Smooth muscle cell (in vitro differentiated cells): ENCODE measurements at regions not wholly inside any gene's neighbourhood (a gene's known extent, or its start where the extent isn't known, plus 50 kb on each side); places are given as distances from the start of the nearest gene placed in this dataset.

Experiments
- DNase-seq: peaks from one replicate; lab custom pipeline; 2025; ENCODE audit not compliant: unreplicated experiment; lab: John Stamatoyannopoulos, UW
- H2AFZ ChIP-seq: fragments of 200-600 bp; sonication (generic); 2 replicates; pipeline ENCODE4 v1.6.0; 2016; ENCODE audit warnings: antibody characterized with exemption, low read depth, mild to moderate bottlenecking
- H3F3A ChIP-seq: fragments of 200-600 bp; sonication (generic); 2 replicates; pipeline ENCODE4 v1.6.0; 2017; ENCODE audit warnings: antibody characterized with exemption, low read depth
- H3K27ac ChIP-seq: fragments of 200-600 bp; sonication (generic); 2 replicates; pipeline ENCODE4 v1.5.1; 2016; ENCODE audit warnings: low read depth, mild to moderate bottlenecking
- H3K27me3 ChIP-seq: fragments of 200-600 bp; sonication (generic); 2 replicates; pipeline ENCODE4 v1.6.1; 2016; ENCODE audit warnings: low read depth, mild to moderate bottlenecking
- H3K36me3 ChIP-seq: fragments of 200-600 bp; sonication (generic); 2 replicates; pipeline ENCODE4 v1.5.1; 2016; ENCODE audit warnings: low read depth
- H3K4me1 ChIP-seq: fragments of 200-600 bp; sonication (generic); 2 replicates; pipeline ENCODE4 v1.5.1; 2016; ENCODE audit warnings: low read depth
- H3K4me2 ChIP-seq: fragments of 200-600 bp; sonication (generic); 2 replicates; pipeline ENCODE4 v1.6.0; 2016; ENCODE audit warnings: mild to moderate bottlenecking
- H3K4me3 ChIP-seq: fragments of 200-600 bp; sonication (generic); 2 replicates; pipeline ENCODE4 v1.5.1; 2016; ENCODE audit warnings: mild to moderate bottlenecking
- H3K79me2 ChIP-seq: fragments of 200-600 bp; sonication (generic); 2 replicates; pipeline ENCODE4 v1.6.0; 2016; ENCODE audit warnings: low read depth, mild to moderate bottlenecking
- H3K9ac ChIP-seq: fragments of 200-600 bp; sonication (generic); 2 replicates; pipeline ENCODE4 v1.6.0; 2016; ENCODE audit warnings: low read depth
- H3K9me3 ChIP-seq: fragments of 200-600 bp; sonication (generic); replicated peaks from 2 replicates; pipeline ENCODE4 v1.5.1; 2016; ENCODE audit warnings: low read depth
- H4K20me1 ChIP-seq: fragments of 200-600 bp; sonication (generic); 2 replicates; pipeline ENCODE4 v1.6.0; 2016; ENCODE audit warnings: low read depth
- whole genome bisulfite sequencing: methylation state at CpG from one replicate; pipeline ENCODE4 v1.1.7; 2016; ENCODE audit warnings: low lambda C conversion rate; 5-methylcytosine and 5-hydroxymethylcytosine counted together
- TF ChIP-seq, protein P1 (sequence below): fragments of 200-600 bp; sonication (generic); IDR thresholded peaks from 2 replicates; pipeline ENCODE4 v1.5.1; 2017; ENCODE audit warnings: borderline replicate concordance, mild to moderate bottlenecking, antibody characterized with exemption; ENCODE audit not compliant: insufficient read depth, poor library complexity, severe bottlenecking

DNA sequence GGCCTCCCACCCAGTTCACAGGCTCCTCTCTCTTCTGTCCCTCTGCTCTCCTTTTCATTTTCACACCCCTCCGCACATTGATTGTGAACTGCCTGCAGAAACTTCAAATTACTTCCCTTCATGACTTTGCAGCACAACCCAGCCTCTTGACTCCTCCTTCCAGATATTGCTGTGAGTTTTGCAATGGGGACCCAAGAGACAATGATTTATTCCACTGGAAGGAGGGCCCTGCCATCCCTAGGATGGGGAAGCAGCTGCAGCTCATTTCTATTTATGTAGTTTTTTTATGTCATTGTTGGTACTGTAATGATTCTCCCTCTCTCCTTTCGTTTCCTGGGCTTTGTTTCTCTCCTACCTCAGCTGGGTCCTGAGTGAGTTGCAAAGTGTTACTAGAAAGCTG, 364.9 kb downstream of the ICE1 start:
- Histone ChIP-seq H3K4me3 (no peak overlapping the region), H3K9ac (no peak overlapping the region), H3F3A (no peaks in the 10 kb centered on the region), H3K4me2 (no peak overlapping the region), H3K4me1 (no peaks in the 10 kb centered on the region), H3K36me3 (no peaks in the 10 kb centered on the region), H2AFZ (no peak overlapping the region), H3K79me2 (no peaks in the 10 kb centered on the region), H4K20me1 (no peaks in the 10 kb centered on the region), H3K27me3 (no peaks in the 10 kb centered on the region), H3K9me3 (no peaks in the 10 kb centered on the region), H3K27ac (no peak overlapping the region)
- TF ChIP-seq, protein P1, sequence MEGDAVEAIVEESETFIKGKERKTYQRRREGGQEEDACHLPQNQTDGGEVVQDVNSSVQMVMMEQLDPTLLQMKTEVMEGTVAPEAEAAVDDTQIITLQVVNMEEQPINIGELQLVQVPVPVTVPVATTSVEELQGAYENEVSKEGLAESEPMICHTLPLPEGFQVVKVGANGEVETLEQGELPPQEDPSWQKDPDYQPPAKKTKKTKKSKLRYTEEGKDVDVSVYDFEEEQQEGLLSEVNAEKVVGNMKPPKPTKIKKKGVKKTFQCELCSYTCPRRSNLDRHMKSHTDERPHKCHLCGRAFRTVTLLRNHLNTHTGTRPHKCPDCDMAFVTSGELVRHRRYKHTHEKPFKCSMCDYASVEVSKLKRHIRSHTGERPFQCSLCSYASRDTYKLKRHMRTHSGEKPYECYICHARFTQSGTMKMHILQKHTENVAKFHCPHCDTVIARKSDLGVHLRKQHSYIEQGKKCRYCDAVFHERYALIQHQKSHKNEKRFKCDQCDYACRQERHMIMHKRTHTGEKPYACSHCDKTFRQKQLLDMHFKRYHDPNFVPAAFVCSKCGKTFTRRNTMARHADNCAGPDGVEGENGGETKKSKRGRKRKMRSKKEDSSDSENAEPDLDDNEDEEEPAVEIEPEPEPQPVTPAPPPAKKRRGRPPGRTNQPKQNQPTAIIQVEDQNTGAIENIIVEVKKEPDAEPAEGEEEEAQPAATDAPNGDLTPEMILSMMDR, result no peak
- DNase-seq, result no peak
- 89% methylated on average over 2 of the region's 2 CpGs for WGBS

DNA sequence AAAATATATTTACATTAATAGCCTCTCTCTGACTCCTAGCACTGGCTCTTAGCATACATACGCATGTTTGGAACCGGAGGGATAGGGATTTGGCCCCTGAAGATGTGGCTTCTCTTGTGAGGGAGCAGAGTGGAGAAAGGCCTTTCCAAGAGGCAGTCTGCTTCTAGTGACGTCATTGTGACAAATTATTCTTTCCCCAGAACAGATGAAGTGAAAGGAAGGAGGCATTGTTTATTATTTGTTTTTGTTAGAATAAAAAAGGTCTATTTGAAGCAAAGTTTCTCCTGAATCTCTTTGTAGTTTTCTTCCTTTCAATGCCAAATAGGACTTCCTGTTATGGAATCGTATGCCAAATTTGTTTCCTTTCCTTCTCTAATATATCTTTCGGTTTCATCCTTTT, 361.6 kb downstream of the ICE1 start:
- no peaks in the 10 kb centered on the region for H3F3A ChIP-seq
- no peaks in the 10 kb centered on the region for H4K20me1 ChIP-seq
- H2AFZ ChIP-seq, result no peak overlapping the region
- H3K4me2 ChIP-seq, result peak overlapping the region; percentile 4
- no peak overlapping the region for H3K9ac ChIP-seq
- no peaks in the 10 kb centered on the region for H3K36me3 ChIP-seq
- TF ChIP-seq, protein P1, result no peak
- H3K27ac ChIP-seq, result no peak overlapping the region
- no peak overlapping the region for H3K4me3 ChIP-seq
- H3K27me3 ChIP-seq, result no peaks in the 10 kb centered on the region
- DNase-seq, result no peak
- WGBS, result 75% methylated on average over 5 of the region's 5 CpGs
- no peaks in the 10 kb centered on the region for H3K79me2 ChIP-seq
- H3K4me1 ChIP-seq, result no peaks in the 10 kb centered on the region
- H3K9me3 ChIP-seq, result no peaks in the 10 kb centered on the region

DNA sequence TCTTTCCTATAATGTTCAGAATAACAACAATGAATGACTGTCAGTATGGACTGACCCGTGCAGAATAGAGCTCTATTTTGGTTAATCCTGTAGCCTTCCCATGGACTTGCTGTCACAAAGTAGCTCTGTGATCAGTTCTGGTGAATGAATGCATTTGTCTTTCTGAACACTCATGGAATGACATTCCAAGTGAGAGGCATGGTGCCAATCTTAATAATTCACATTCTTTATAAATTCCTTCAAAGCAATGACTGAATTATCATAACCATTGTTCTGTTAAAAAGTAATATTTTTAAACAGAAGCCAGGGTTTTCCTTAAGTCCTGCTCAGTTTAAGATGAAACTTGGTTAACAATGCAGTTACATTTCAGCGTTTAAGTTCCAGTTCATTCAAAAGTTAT, 360.5 kb downstream of the ICE1 start:
- no peak overlapping the region for H2AFZ ChIP-seq
- DNase-seq, result no peak
- TF ChIP-seq, protein P1, result no peak
- no peaks in the 10 kb centered on the region for H3K36me3 ChIP-seq
- no peak overlapping the region for H3K9ac ChIP-seq
- H3K4me1 ChIP-seq, result no peaks in the 10 kb centered on the region
- no peak overlapping the region for H3K27ac ChIP-seq
- H3K79me2 ChIP-seq, result no peaks in the 10 kb centered on the region
- WGBS, result 87% methylated on average over 2 of the region's 2 CpGs
- no peaks in the 10 kb centered on the region for H3F3A ChIP-seq
- no peak overlapping the region for H3K4me3 ChIP-seq
- H3K9me3 ChIP-seq, result no peaks in the 10 kb centered on the region
- no peaks in the 10 kb centered on the region for H3K27me3 ChIP-seq
- no peaks in the 10 kb centered on the region for H4K20me1 ChIP-seq
- no peak overlapping the region for H3K4me2 ChIP-seq

DNA sequence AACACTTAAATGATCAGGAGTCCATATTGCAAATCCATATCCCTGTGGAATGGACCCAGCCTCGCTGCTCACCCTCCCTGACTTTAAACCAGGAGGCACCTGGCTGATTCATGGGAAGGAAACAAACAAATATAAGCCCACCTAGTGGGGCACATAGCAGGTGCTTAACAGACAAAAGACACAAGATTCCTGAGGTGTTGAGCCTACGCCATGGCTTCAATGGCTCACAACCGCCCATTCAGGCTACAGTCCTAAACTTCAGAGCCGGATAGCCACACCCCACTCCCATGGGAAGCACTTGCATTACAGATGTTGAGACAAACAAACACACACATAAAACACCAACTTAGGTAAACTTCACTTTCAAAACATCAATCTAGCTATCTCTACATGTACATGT, 359.9 kb downstream of the ICE1 start:
- Histone ChIP-seq H3K4me2 (no peak overlapping the region), H2AFZ (no peak overlapping the region), H3K27ac (no peak overlapping the region), H3K9ac (no peak overlapping the region), H3K4me3 (no peak overlapping the region), H3K9me3 (no peaks in the 10 kb centered on the region), H3K36me3 (no peaks in the 10 kb centered on the region), H3K79me2 (no peaks in the 10 kb centered on the region), H3K4me1 (no peaks in the 10 kb centered on the region), H4K20me1 (no peaks in the 10 kb centered on the region), H3F3A (no peaks in the 10 kb centered on the region), H3K27me3 (no peaks in the 10 kb centered on the region)
- WGBS, result 86% methylated on average over 4 of the region's 4 CpGs
- TF ChIP-seq, protein P1, result no peak
- no peak for DNase-seq
